CD4-positive, alpha-beta T cell (primary cell): ENCODE measurements at regions not wholly inside any gene's neighbourhood (a gene's known extent, or its start where the extent isn't known, plus 50 kb on each side); places are given as distances from the start of the nearest gene placed in this dataset.

ENCODE experiments used
- ATAC-seq: fragments of 200-7000 bp; cut with Tn5 transposase; one replicate; pipeline ENCODE4 v1.10.0; 2022; ENCODE audit warnings: mild to moderate bottlenecking; ENCODE audit not compliant: poor library complexity
- CTCF ChIA-PET: fragments of 350-600 bp; sonication (Branson Sonifier 250); formaldehyde crosslinking; loops from one replicate; lab custom pipeline; 2021; ENCODE audit warnings: antibody characterized with exemption, inconsistent platforms; lab: Charles Lee
- POLR2A ChIA-PET: fragments of 350-600 bp; sonication (Branson Sonifier 250); formaldehyde crosslinking; loops from one replicate; lab custom pipeline; 2021; ENCODE audit warnings: antibody characterized with exemption, inconsistent platforms; lab: Charles Lee
- DNase-seq, 14 experiments: peaks; one replicate each; pipeline ENCODE4 v3.0.0-alpha.2; 2013 to 2020; ENCODE audit warnings: mixed read lengths in 2 of 14
- H3K27ac ChIP-seq, 2 donors: one replicate each; pipeline versions ENCODE4 v1.5.1 to v1.7.0; 2013; ENCODE audit warnings: low read length in 2 of 2, low read depth in 1 of 2, mild to moderate bottlenecking in 1 of 2
- H3K27me3 ChIP-seq, 2 experiments: 1 replicate in 1 of 2; 2 replicates in 1 of 2; pipeline versions ENCODE4 v1.6.1 to v1.7.0; 2013; ENCODE audit warnings: low read length in 2 of 2, control low read depth in 1 of 2, mild to moderate bottlenecking in 1 of 2, moderate library complexity in 1 of 2; ENCODE audit not compliant: insufficient read depth in 2 of 2, control insufficient read depth in 1 of 2
- H3K36me3 ChIP-seq: one replicate; pipeline ENCODE4 v1.6.1; 2013; ENCODE audit warnings: low read length, control low read depth; ENCODE audit not compliant: insufficient read depth
- H3K4me1 ChIP-seq: one replicate; pipeline ENCODE4 v1.6.1; 2013; ENCODE audit warnings: low read length, control low read depth; ENCODE audit not compliant: insufficient read depth
- H3K4me3 ChIP-seq: one replicate; pipeline ENCODE4 v1.5.1; 2013; ENCODE audit warnings: mild to moderate bottlenecking, low read length, moderate library complexity
- H3K9me3 ChIP-seq, 2 experiments: 1 replicate in 1 of 2; 2 replicates in 1 of 2; pipeline versions ENCODE4 v1.6.1 to v1.7.0; 2013; ENCODE audit warnings: low read length in 2 of 2, mild to moderate bottlenecking in 2 of 2, control low read depth in 1 of 2, moderate library complexity in 1 of 2; ENCODE audit not compliant: control insufficient read depth in 1 of 2, insufficient read depth in 1 of 2
- H3K27ac Mint-ChIP-seq: one replicate; pipeline ENCODE4 v1.8.0; 2020; ENCODE audit warnings: mixed read lengths
- H3K27me3 Mint-ChIP-seq: one replicate; pipeline ENCODE4 v1.8.0; 2021; ENCODE audit warnings: mixed read lengths
- H3K36me3 Mint-ChIP-seq: one replicate; pipeline ENCODE4 v1.8.0; 2021; ENCODE audit warnings: low read depth, mixed read lengths
- H3K4me1 Mint-ChIP-seq: one replicate; pipeline ENCODE4 v1.8.0; 2021; ENCODE audit warnings: low read depth, mixed read lengths
- H3K4me3 Mint-ChIP-seq: one replicate; pipeline ENCODE4 v1.8.0; 2020; ENCODE audit warnings: mild to moderate bottlenecking, mixed read lengths
- H3K9me3 Mint-ChIP-seq: one replicate; pipeline ENCODE4 v1.8.0; 2020; ENCODE audit warnings: mixed read lengths
- intact Hi-C, 2 experiments: fragments of 100-400 bp; cut with DNase I in 1 of 2; cut with micrococcal nuclease in 1 of 2; formaldehyde crosslinking; loops; one replicate each; pipeline versions ENCODE4 v1.15.1 to v1.9.0; 2023 to 2025; cut with DNase I, micrococcal nuclease
- TF ChIP-seq, protein P1 (sequence below): fragments of 200-600 bp; IDR thresholded peaks from one replicate; pipeline ENCODE4 v1.8.0; 2022; ENCODE audit warnings: antibody characterized with exemption, mild to moderate bottlenecking

DNA sequence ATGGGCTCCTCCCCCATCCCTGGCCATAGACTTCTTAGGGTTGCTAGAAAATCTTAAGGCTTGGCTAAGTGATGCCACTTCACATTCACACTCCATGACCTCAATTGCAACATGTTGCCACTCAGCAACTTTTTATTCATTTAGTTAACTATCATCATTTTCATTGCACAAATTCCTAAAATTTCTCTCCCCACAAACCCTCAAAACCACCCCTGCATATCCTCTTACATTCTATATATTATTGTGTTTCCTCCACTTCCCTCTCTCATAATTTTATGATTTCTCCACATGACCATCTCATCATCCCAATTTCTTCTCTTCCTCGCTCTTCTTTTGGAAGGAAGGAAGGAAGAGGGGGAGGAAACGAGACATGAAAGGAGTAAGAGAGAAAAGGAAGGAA lies 436.0 kb downstream of the HACE1 start:
- Histone ChIP-seq H3K9me3 (peaks cover 0 to 6% of the 10 kb centered on the region in 2 experiments), H3K4me1 (no peaks in the 10 kb centered on the region), H3K36me3 (no peaks in the 10 kb centered on the region), H3K27me3 (no peaks in the 10 kb centered on the region), H3K27ac (no peak overlapping the region), H3K4me3 (no peak overlapping the region)
- Mint-ChIP-seq H3K36me3 (no peaks in the 10 kb centered on the region), H3K27ac (no peak overlapping the region), H3K9me3 (peaks cover 3% of the 10 kb centered on the region), H3K4me3 (no peak overlapping the region), H3K4me1 (no peaks in the 10 kb centered on the region), H3K27me3 (peaks cover 4% of the 10 kb centered on the region)
- TF ChIP-seq, protein P1, sequence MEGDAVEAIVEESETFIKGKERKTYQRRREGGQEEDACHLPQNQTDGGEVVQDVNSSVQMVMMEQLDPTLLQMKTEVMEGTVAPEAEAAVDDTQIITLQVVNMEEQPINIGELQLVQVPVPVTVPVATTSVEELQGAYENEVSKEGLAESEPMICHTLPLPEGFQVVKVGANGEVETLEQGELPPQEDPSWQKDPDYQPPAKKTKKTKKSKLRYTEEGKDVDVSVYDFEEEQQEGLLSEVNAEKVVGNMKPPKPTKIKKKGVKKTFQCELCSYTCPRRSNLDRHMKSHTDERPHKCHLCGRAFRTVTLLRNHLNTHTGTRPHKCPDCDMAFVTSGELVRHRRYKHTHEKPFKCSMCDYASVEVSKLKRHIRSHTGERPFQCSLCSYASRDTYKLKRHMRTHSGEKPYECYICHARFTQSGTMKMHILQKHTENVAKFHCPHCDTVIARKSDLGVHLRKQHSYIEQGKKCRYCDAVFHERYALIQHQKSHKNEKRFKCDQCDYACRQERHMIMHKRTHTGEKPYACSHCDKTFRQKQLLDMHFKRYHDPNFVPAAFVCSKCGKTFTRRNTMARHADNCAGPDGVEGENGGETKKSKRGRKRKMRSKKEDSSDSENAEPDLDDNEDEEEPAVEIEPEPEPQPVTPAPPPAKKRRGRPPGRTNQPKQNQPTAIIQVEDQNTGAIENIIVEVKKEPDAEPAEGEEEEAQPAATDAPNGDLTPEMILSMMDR = no peak
- intact Hi-C loops = no loop called here
- POLR2A ChIA-PET = no interaction called here
- no peak for DNase-seq
- ATAC-seq = no peak
- CTCF ChIA-PET = no interaction called here

GRCh38 chr6:104421650-104422049 lies 438.1 kb downstream of the HACE1 start:
- intact Hi-C loops = no loop called here
- CTCF ChIA-PET = no interaction called here

DNA sequence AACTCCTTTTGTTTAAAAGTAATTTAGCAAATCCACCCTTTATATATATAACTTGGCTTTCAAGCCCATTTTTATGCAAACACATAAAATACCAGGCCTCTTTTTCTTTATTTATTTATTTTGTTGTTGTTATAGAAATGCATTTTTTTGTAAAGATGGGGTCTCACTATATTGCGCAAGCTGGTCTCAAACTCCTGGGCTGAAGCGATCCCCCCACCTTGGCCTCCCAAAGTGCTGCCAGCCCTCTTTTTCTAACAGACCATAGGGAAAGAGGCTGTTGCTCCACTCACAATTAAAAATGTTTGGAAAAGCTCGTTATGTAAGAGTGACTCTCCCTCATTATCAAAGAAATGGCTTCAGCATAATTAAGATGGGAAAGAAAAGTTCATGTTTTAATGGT lies 440.9 kb downstream of the HACE1 start:
- peaks cover 0 to under 1% of the 10 kb centered on the region in 2 experiments for H3K9me3 ChIP-seq
- no peak for ATAC-seq
- Mint-ChIP-seq H3K36me3 (no peaks in the 10 kb centered on the region), H3K4me1 (no peaks in the 10 kb centered on the region), H3K9me3 (no peaks in the 10 kb centered on the region), H3K4me3 (no peak overlapping the region), H3K27me3 (no peaks in the 10 kb centered on the region), H3K27ac (no peak overlapping the region)
- no peak overlapping the region for H3K4me3 ChIP-seq
- no peak overlapping the region for H3K27ac ChIP-seq
- ChIA-PET POLR2A (interaction anchor here (1.1 kb wide), 1 partner anchor 9 kb away, joined by 3 read pairs; no protein-coding TSS in a partner anchor), CTCF (no interaction called here)
- H3K27me3 ChIP-seq = no peaks in the 10 kb centered on the region
- no peak for DNase-seq
- TF ChIP-seq, protein P1 = no peak
- no peaks in the 10 kb centered on the region for H3K4me1 ChIP-seq
- intact Hi-C loops = no loop called here
- H3K36me3 ChIP-seq = no peaks in the 10 kb centered on the region

More at GRCh38 chr6:104421650-104422049, 438.1 kb downstream of the HACE1 start:
- Mint-ChIP-seq H3K4me1 (no peaks in the 10 kb centered on the region), H3K9me3 (peaks cover under 1% of the 10 kb centered on the region), H3K4me3 (no peak overlapping the region), H3K27ac (no peak overlapping the region), H3K27me3 (no peaks in the 10 kb centered on the region), H3K36me3 (no peaks in the 10 kb centered on the region)
- POLR2A ChIA-PET = no interaction called here
- DNase-seq = no peak
- TF ChIP-seq, protein P1 = no peak
- Histone ChIP-seq H3K27ac (no peak overlapping the region), H3K27me3 (no peaks in the 10 kb centered on the region), H3K9me3 (peaks cover 0 to 6% of the 10 kb centered on the region in 2 experiments), H3K4me1 (no peaks in the 10 kb centered on the region), H3K36me3 (no peaks in the 10 kb centered on the region), H3K4me3 (no peak overlapping the region)
- no peak for ATAC-seq
